ENCODE measurements at regions not wholly inside any gene's neighbourhood (a gene's known extent, or its start where the extent isn't known, plus 50 kb on each side); places are given as distances from the start of the nearest gene placed in this dataset.

DNA sequence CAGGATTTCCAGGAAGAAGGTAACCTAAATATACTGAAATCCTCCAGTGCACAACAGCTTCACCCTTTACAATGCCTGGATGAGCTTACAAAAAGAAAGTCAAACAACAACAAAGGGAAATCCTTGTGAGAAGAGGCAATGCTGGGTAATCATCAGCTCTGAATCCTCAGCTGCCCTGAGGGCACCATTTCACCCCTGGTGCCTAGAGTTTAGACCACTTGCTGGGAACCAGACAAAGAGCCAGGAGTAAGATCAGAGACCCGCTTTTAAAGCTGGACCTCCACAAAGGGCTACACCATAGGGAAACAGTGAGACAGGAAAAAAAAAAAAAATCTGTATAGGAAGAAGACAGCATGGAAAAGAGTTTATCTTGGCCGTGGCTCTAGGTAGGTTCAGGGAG, 97.0 kb downstream of the FOXI3 start:
- TF ChIP-seq ZNF274 (IDR thresholded peaks at IDR 0.05; ENCODE audit: low read depth, low read length) (no peak), YY1 (IDR thresholded peaks at IDR 0.05; ENCODE audit: insufficient read depth, insufficient read length) (no peak)

Data from NT2/D1 (cell line).